ENCODE measurements at regions not wholly inside any gene's neighbourhood (a gene's known extent, or its start where the extent isn't known, plus 50 kb on each side); places are given as distances from the start of the nearest gene placed in this dataset.

DNA sequence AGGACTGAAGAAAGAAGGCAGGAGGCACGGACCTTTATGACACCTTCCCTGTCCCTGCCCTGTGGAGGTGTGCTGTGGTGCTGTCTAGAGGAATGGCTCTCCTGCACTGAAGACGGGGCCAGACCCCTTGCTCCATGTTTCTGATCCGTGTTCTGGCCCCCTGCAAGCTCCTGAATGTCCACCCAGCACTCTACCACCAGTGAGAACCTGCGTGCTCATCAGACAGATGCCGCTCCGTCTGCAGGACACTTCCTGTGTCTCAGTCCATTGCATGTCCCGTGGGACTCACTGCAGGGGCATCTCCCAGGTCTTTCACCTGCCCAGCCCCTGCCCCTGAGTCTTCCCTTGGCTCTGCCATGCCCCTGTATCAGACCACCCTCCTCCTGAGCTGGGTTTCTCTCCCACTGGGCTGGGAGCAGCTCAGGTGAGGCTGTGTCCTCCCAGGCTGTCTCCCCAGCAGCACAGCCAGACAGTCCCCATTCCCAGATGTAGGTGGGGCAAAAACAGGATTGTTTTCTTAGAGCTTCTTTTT lies 278.3 kb upstream of the ZNF32 start:
- Histone ChIP-seq H3K27me3 (no peaks in the 10 kb centered on the region), H3K9me3 (no peaks in the 10 kb centered on the region), H3K36me3 (no peaks in the 10 kb centered on the region), H3K4me3 (ENCODE audit: low read depth, low read length) (no peak overlapping the region), H3K4me1 (no peaks in the 10 kb centered on the region)
- DNase-seq: no peak
- no peak for TF ChIP-seq CTCF (IDR thresholded peaks at IDR 0.05; ENCODE audit: low read depth, low read length)

- H3K4me1 ChIP-seq: no peaks in the 10 kb centered on the region
- H3K27me3 ChIP-seq: no peaks in the 10 kb centered on the region
- no peaks in the 10 kb centered on the region for H3K9me3 ChIP-seq
- H3K4me3 ChIP-seq (ENCODE audit: low read depth, low read length): no peak overlapping the region
- TF ChIP-seq CTCF (IDR thresholded peaks at IDR 0.05; ENCODE audit: low read depth, low read length): no peak
- no peaks in the 10 kb centered on the region for H3K36me3 ChIP-seq
- DNase-seq: no peak
Observed at GRCh38 chr10:43926371-43926770, 277.7 kb upstream of the ZNF32 start.

DNA sequence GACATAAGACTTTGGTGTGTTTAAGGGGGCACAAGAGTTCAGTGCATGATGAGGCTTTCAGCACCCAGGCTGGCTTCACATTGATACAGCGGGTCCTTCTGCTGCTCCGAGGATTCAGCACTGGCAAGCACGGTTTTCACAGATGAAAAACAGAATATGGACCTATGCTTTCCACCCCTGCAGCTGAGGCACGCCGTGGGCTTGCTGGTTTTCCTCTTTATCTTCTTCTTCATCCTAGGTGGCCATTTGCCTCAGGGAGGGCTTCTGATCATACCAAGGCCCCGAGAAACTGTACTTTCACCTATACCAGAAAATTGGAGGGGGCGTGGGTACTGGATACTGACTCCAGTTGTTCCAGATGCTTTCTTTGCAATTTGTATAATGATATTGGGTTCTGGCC lies 277.1 kb upstream of the ZNF32 start:
- H3K4me1 ChIP-seq: no peaks in the 10 kb centered on the region
- no peak overlapping the region for H3K4me3 ChIP-seq (ENCODE audit: low read depth, low read length)
- no peak for TF ChIP-seq CTCF (IDR thresholded peaks at IDR 0.05; ENCODE audit: low read depth, low read length)
- no peaks in the 10 kb centered on the region for H3K36me3 ChIP-seq
- H3K9me3 ChIP-seq: no peaks in the 10 kb centered on the region
- DNase-seq: no peak
- no peaks in the 10 kb centered on the region for H3K27me3 ChIP-seq

DNA sequence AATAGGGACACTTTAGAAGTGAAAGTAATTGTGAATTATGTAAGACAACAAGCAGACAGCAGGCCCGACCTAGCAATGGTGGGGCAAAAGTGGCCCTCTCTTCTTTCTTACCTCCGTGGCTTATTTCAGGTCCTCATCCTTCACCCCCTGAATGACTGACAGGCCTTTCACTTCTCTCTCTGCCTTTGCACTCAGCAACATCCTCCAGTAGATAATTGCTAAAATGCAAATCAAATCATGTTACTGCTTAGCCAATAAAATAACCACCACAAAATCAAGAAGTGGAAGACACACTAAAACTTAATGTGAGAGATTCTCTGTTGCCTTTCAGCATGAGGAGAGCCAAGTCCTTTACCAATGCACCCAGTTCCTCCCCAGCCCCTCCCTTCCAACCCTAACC lies 274.6 kb upstream of the ZNF32 start:
- H3K4me1 ChIP-seq: no peaks in the 10 kb centered on the region
- no peaks in the 10 kb centered on the region for H3K27me3 ChIP-seq
- no peak for TF ChIP-seq CTCF (IDR thresholded peaks at IDR 0.05; ENCODE audit: low read depth, low read length)
- H3K4me3 ChIP-seq (ENCODE audit: low read depth, low read length): no peak overlapping the region
- H3K36me3 ChIP-seq: no peaks in the 10 kb centered on the region
- no peak for DNase-seq
- no peaks in the 10 kb centered on the region for H3K9me3 ChIP-seq

DNA sequence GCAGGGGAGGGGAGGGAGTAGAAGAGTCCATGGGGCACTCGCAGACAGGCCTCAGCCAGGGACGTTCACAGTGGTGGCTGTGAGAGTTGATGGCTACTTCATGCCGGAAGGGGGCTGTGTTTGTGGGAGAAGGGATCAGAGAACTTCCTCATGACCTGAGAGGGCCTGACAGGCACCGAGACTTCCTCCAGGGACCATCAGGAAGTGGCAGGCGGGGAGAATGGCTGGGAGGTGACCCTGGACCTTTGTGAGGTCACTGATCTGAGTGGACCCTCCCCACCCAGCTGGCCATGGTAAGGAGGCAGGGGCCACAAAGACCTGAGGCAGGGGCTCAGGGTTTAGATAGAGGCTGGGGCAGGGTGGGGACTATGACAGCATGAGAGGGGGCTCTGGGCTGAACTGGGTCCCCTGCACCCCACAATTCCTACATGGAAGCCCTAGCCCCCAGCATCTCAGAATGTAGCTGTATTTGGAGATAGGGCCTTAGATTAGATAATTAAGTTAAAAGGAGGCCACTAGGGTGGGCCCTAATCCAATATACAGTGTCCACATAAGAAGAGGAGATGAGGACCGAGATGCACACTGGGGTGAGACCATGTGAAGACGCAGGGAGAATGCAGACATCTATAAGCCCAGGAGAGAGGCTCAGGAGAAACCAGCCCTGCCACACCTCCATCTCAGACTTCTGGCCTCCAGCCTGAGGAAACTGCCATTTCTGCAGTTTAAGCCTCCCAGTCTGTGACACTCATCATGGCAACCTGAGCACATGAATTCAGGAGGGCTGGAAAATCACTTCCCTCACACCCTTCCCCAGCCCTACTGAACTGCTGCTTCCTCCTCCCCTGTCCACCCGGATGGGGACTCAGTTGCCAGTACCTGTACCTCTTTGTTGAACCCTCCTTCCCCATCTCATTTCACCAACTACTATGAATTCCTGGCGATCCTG lies 273.9 kb upstream of the ZNF32 start:
- TF ChIP-seq CTCF (IDR thresholded peaks at IDR 0.05; ENCODE audit: low read depth, low read length): no peak
- Histone ChIP-seq H3K4me3 (ENCODE audit: low read depth, low read length) (no peak overlapping the region), H3K4me1 (no peaks in the 10 kb centered on the region), H3K36me3 (no peaks in the 10 kb centered on the region), H3K9me3 (no peaks in the 10 kb centered on the region), H3K27me3 (no peaks in the 10 kb centered on the region)
- no peak for DNase-seq

DNA sequence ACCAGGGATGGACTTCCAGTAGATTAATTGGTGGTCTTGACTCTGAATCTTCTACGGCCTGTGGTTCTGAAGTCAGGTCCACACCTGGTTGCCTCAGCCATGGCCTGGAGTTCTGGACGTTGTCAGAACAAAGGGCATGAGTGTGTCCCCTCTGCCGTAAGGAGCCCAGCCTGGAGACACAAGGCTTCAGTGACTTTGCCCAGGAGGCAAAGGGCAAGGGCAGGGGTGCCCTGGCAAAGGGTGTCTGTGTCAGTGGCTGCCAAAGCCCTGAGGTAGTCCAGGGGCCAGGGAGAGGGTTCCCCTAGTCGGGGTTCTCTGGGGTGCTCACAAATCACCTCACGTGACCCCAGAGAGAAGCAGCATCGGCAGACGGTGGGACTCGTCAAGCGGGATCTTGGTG lies 273.2 kb upstream of the ZNF32 start:
- Histone ChIP-seq H3K4me1 (no peaks in the 10 kb centered on the region), H3K4me3 (ENCODE audit: low read depth, low read length) (no peak overlapping the region), H3K27me3 (no peaks in the 10 kb centered on the region), H3K36me3 (no peaks in the 10 kb centered on the region), H3K9me3 (no peaks in the 10 kb centered on the region)
- no peak for TF ChIP-seq CTCF (IDR thresholded peaks at IDR 0.05; ENCODE audit: low read depth, low read length)
- DNase-seq: no peak
